ENCODE measurements at regions not wholly inside any gene's neighbourhood (a gene's known extent, or its start where the extent isn't known, plus 50 kb on each side); places are given as distances from the start of the nearest gene placed in this dataset.

DNA sequence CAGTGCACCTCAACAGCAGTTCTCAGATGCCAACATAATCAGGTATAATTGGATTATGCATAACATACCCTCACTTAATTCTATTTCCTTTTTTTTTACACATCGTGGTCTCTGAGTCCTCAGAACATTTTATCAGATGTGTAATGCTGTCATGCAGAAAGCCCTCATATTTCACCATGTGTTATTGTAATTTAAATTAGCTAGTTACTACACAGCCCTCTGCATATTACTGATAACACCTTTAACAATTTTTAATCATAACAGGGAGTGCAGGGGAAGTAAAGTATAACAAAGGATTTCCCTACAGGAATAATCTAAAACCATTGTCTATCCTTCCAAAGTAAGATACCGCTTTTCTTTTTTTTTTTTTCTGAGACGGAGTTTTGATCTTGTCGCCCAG, 91.9 kb upstream of the CCDC28A start:
- TF ChIP-seq REST (IDR thresholded peaks at IDR 0.05; ENCODE audit: insufficient read depth in 1 of 2, low read depth in 2 of 2, low read length in 2 of 2) (no peak), POLR2AphosphoS5 (IDR thresholded peaks at IDR 0.05; ENCODE audit: low read depth, low read length) (no peak), SIN3A (IDR thresholded peaks at IDR 0.05; ENCODE audit: borderline replicate concordance, insufficient read depth, low read length) (no peak), TAF1 (IDR thresholded peaks at IDR 0.05; ENCODE audit: borderline replicate concordance, insufficient read depth, low read length) (no peak), FOXP2 (optimal IDR thresholded peaks at IDR 0.05; ENCODE audit: borderline replicate concordance, extremely low read depth, extremely low read length, insufficient read depth) (no peak)

- TF ChIP-seq SIN3A (IDR thresholded peaks at IDR 0.05; ENCODE audit: borderline replicate concordance, insufficient read depth, low read length) (0 out of 2 replicates have a peak, but pooled peaks have one; percentile 14), TAF1 (IDR thresholded peaks at IDR 0.05; ENCODE audit: borderline replicate concordance, insufficient read depth, low read length) (peak; percentile 41; the same call in 1 of the 2 replicates), REST (IDR thresholded peaks at IDR 0.05; ENCODE audit: insufficient read depth in 1 of 2, low read depth in 2 of 2, low read length in 2 of 2) (no peak), FOXP2 (optimal IDR thresholded peaks at IDR 0.05; ENCODE audit: borderline replicate concordance, extremely low read depth, extremely low read length, insufficient read depth) (no peak), POLR2AphosphoS5 (IDR thresholded peaks at IDR 0.05; ENCODE audit: low read depth, low read length) (no peak)
Observed at GRCh38 chr6:138682704-138683527, 90.7 kb upstream of the CCDC28A start.

DNA sequence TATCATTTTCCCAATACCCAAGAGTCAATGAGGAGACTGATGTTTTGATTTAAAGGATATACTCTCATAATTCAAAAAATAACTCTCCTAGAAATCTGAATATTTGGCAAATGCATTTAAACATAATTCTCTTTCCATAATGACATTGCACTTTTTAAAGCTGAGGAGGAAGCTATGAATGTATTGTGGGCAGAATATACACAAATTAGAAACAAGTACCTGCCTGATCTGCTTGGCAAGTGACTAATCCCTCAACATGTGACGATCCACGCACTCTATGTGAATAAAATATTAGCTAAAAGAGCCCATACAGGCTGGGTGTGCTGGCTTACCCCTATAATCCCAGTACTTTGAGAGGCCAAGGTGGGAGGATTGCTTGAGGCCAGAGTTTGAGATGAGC, 88.3 kb upstream of the CCDC28A start:
- no peak for TF ChIP-seq TAF1 (IDR thresholded peaks at IDR 0.05; ENCODE audit: borderline replicate concordance, insufficient read depth, low read length)
- no peak for TF ChIP-seq FOXP2 (optimal IDR thresholded peaks at IDR 0.05; ENCODE audit: borderline replicate concordance, extremely low read depth, extremely low read length, insufficient read depth)
- no peak for TF ChIP-seq REST (IDR thresholded peaks at IDR 0.05; ENCODE audit: insufficient read depth in 1 of 2, low read depth in 2 of 2, low read length in 2 of 2)
- TF ChIP-seq SIN3A (IDR thresholded peaks at IDR 0.05; ENCODE audit: borderline replicate concordance, insufficient read depth, low read length) = no peak

DNA sequence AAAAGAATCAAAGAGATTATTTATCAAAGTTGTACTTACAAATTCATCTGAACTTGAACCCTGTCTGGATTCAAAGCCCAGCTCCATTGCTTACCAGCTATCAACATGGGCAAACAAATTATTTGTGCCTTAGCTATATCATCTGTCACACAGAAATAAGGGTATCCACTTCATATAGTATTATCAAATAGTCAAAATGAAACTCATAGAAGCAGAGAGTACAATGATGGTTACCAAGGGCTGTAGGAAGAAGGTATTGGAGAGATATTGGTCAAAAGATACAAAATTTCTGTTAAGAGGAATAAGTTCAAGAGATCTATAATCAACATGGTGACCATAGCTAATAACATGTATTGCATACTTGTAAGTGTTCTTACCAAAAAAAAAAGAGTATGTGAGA, 87.8 kb upstream of the CCDC28A start:
- TF ChIP-seq POLR2AphosphoS5 (IDR thresholded peaks at IDR 0.05; ENCODE audit: low read depth, low read length) (no peak), FOXP2 (optimal IDR thresholded peaks at IDR 0.05; ENCODE audit: borderline replicate concordance, extremely low read depth, extremely low read length, insufficient read depth) (no peak), REST (IDR thresholded peaks at IDR 0.05; ENCODE audit: insufficient read depth in 1 of 2, low read depth in 2 of 2, low read length in 2 of 2) (no peak), TAF1 (IDR thresholded peaks at IDR 0.05; ENCODE audit: borderline replicate concordance, insufficient read depth, low read length) (no peak), SIN3A (IDR thresholded peaks at IDR 0.05; ENCODE audit: borderline replicate concordance, insufficient read depth, low read length) (no peak)

Data from PFSK-1 (cell line).